Aorta (tissue), 5 donors: ENCODE measurements at regions not wholly inside any gene's neighbourhood (a gene's known extent, or its start where the extent isn't known, plus 50 kb on each side); places are given as distances from the start of the nearest gene placed in this dataset.

ENCODE experiments used
- ATAC-seq: fragments of 200-7000 bp; cut with Tn5 transposase; one replicate; pipeline ENCODE4 v1.9.1; 2022; ENCODE audit warnings: moderate library complexity; ENCODE audit not compliant: low FRiP score
- DNase-seq, 2 donors: peaks; one replicate each; pipeline ENCODE4 v3.0.0-alpha.2; 2020
- H3K27ac ChIP-seq, 2 donors: one replicate each; pipeline ENCODE4 v1.5.1; 2013; ENCODE audit warnings: low read length in 2 of 2, mild to moderate bottlenecking in 2 of 2, moderate library complexity in 2 of 2, control low read depth in 1 of 2, inconsistent platforms in 1 of 2, low read depth in 1 of 2
- H3K27me3 ChIP-seq, 2 donors: one replicate each; pipeline ENCODE4 v1.6.1; 2013; ENCODE audit warnings: control low read depth in 1 of 2, low read length in 1 of 2, mild to moderate bottlenecking in 1 of 2, moderate library complexity in 1 of 2; ENCODE audit not compliant: insufficient read depth in 2 of 2, control insufficient read depth in 1 of 2
- H3K36me3 ChIP-seq, 2 donors: one replicate each; pipeline ENCODE4 v1.6.1; 2013; ENCODE audit warnings: control low read depth in 1 of 2, low read length in 1 of 2, mild to moderate bottlenecking in 1 of 2; ENCODE audit not compliant: insufficient read depth in 2 of 2, control insufficient read depth in 1 of 2
- H3K4me1 ChIP-seq, 2 donors: one replicate each; pipeline ENCODE4 v1.6.1; 2013; ENCODE audit warnings: low read length in 2 of 2, control low read depth in 1 of 2, mild to moderate bottlenecking in 1 of 2, moderate library complexity in 1 of 2; ENCODE audit not compliant: insufficient read depth in 2 of 2, control insufficient read depth in 1 of 2
- H3K4me3 ChIP-seq, 2 donors: one replicate each; pipeline ENCODE4 v1.5.1; 2013; ENCODE audit warnings: low read length in 2 of 2, control low read depth in 1 of 2, mild to moderate bottlenecking in 1 of 2
- H3K9me3 ChIP-seq: one replicate; pipeline ENCODE4 v1.6.1; 2013; ENCODE audit warnings: mild to moderate bottlenecking, low read length; ENCODE audit not compliant: control insufficient read depth
- WGBS, 2 donors: extraction: QIAGEN DNeasy Blood & Tissue Kit; methylation state at CpG; one replicate each; pipeline ENCODE4 v1.1.7; 2013; 5-methylcytosine and 5-hydroxymethylcytosine counted together
- intact Hi-C, 2 donors: fragments of 100-400 bp; cut with DNase I; formaldehyde crosslinking; loops; one replicate each; pipeline versions ENCODE4 v1.14.2 to v1.15.0; 2022
- donor health status: healthy with polysubstance abuse.
- donor health status: Bipolar disorder and iron deficiency.
- donor health status: DM: no; HTN: no; CAD: no.
- donor health status: DM: no; HTN: no; CAD: no.
- donor health status: DM: yes; HTN: yes; CAD: no.

- Histone ChIP-seq H3K4me1 (no peaks in the 10 kb centered on the region), H3K27ac (no peak overlapping the region), H3K9me3 (no peaks in the 10 kb centered on the region), H3K36me3 (no peaks in the 10 kb centered on the region), H3K27me3 (no peaks in the 10 kb centered on the region), H3K4me3 (no peak overlapping the region)
- ATAC-seq, result no peak
- 57 to 62% methylated on average over 4 of the region's 4 CpGs for WGBS, 2 donors
- intact Hi-C loops, result no loop called here
- DNase-seq, result no peak
Observed at GRCh38 chr21:24941316-24942185, 665.7 kb downstream of the MRPL39 start.

- H3K4me1 ChIP-seq, result no peaks in the 10 kb centered on the region
- 3 to 7% methylated on average over 1 of the region's 1 CpG for WGBS, 2 donors
- DNase-seq, result no peak
- intact Hi-C loops, result no loop called here
- H3K27ac ChIP-seq, result no peak overlapping the region
- H3K36me3 ChIP-seq, result no peaks in the 10 kb centered on the region
- no peaks in the 10 kb centered on the region for H3K9me3 ChIP-seq
- ATAC-seq, result peak; percentile 22
- no peak overlapping the region for H3K4me3 ChIP-seq
- no peaks in the 10 kb centered on the region for H3K27me3 ChIP-seq
Observed at GRCh38 chr21:24939291-24939690, 668.0 kb downstream of the MRPL39 start.

GRCh38 chr21:24938573-24938972, 668.7 kb downstream of the MRPL39 start:
- intact Hi-C loops, result no loop called here
- Histone ChIP-seq H3K4me1 (no peaks in the 10 kb centered on the region), H3K4me3 (no peak overlapping the region), H3K27ac (no peak overlapping the region), H3K36me3 (no peaks in the 10 kb centered on the region), H3K27me3 (no peaks in the 10 kb centered on the region), H3K9me3 (no peaks in the 10 kb centered on the region)
- WGBS, 2 donors, result 56 to 59% methylated on average over 5 of the region's 5 CpGs
- ATAC-seq (no peak), DNase-seq (no peak)

GRCh38 chr21:24935991-24936390, 671.3 kb downstream of the MRPL39 start:
- ATAC-seq (no peak), DNase-seq (no peak)
- H3K4me3 ChIP-seq, result no peak overlapping the region
- no peak overlapping the region for H3K27ac ChIP-seq
- H3K9me3 ChIP-seq, result no peaks in the 10 kb centered on the region
- no peaks in the 10 kb centered on the region for H3K27me3 ChIP-seq
- H3K4me1 ChIP-seq, result no peaks in the 10 kb centered on the region
- 34 to 50% methylated on average over 2 of the region's 2 CpGs for WGBS, 2 donors
- intact Hi-C loops, result no loop called here
- no peaks in the 10 kb centered on the region for H3K36me3 ChIP-seq

- DNase-seq (no peak), ATAC-seq (no peak)
- Histone ChIP-seq H3K4me3 (no peak overlapping the region), H3K27ac (no peak overlapping the region), H3K27me3 (no peaks in the 10 kb centered on the region), H3K36me3 (no peaks in the 10 kb centered on the region), H3K9me3 (no peaks in the 10 kb centered on the region), H3K4me1 (no peaks in the 10 kb centered on the region)
- intact Hi-C loops, result no loop called here
- 63 to 76% methylated on average over 1 of the region's 1 CpG for WGBS, 2 donors
Observed at GRCh38 chr21:24910591-24910990, 696.7 kb downstream of the MRPL39 start.

GRCh38 chr21:24903994-24904635, 703.2 kb downstream of the MRPL39 start:
- no peak overlapping the region for H3K4me3 ChIP-seq
- 19 to 23% methylated on average over 1 of the region's 1 CpG for WGBS, 2 donors
- no peaks in the 10 kb centered on the region for H3K27me3 ChIP-seq
- intact Hi-C loops, result no loop called here
- ATAC-seq, result no peak
- no peaks in the 10 kb centered on the region for H3K9me3 ChIP-seq
- no peaks in the 10 kb centered on the region for H3K4me1 ChIP-seq
- no peaks in the 10 kb centered on the region for H3K36me3 ChIP-seq
- DNase-seq, result no peak
- H3K27ac ChIP-seq, result no peak overlapping the region

GRCh38 chr21:24899138-24899537, 708.1 kb downstream of the MRPL39 start:
- no peak overlapping the region for H3K4me3 ChIP-seq
- H3K27ac ChIP-seq, result no peak overlapping the region
- WGBS, 2 donors, result 86 to 87% methylated on average over 2 of the region's 2 CpGs
- no peaks in the 10 kb centered on the region for H3K4me1 ChIP-seq
- ATAC-seq (no peak), DNase-seq (no peak)
- intact Hi-C loops, result no loop called here
- no peaks in the 10 kb centered on the region for H3K36me3 ChIP-seq
- no peaks in the 10 kb centered on the region for H3K9me3 ChIP-seq
- H3K27me3 ChIP-seq, result no peaks in the 10 kb centered on the region

GRCh38 chr21:24897883-24898282, 709.4 kb downstream of the MRPL39 start:
- no peaks in the 10 kb centered on the region for H3K36me3 ChIP-seq
- H3K9me3 ChIP-seq, result no peaks in the 10 kb centered on the region
- DNase-seq (no peak), ATAC-seq (no peak)
- H3K4me1 ChIP-seq, result no peaks in the 10 kb centered on the region
- H3K27ac ChIP-seq, result no peak overlapping the region
- no peak overlapping the region for H3K4me3 ChIP-seq
- 70 to 81% methylated on average over 1 of the region's 1 CpG for WGBS, 2 donors
- H3K27me3 ChIP-seq, result no peaks in the 10 kb centered on the region
- intact Hi-C loops, result no loop called here

GRCh38 chr21:24896735-24897124, 710.6 kb downstream of the MRPL39 start:
- no peaks in the 10 kb centered on the region for H3K4me1 ChIP-seq
- intact Hi-C loops, result no loop called here
- no peaks in the 10 kb centered on the region for H3K9me3 ChIP-seq
- no peak for ATAC-seq
- no peak overlapping the region for H3K27ac ChIP-seq
- no peak overlapping the region for H3K4me3 ChIP-seq
- H3K27me3 ChIP-seq, result no peaks in the 10 kb centered on the region
- DNase-seq, result no peak
- no peaks in the 10 kb centered on the region for H3K36me3 ChIP-seq
